ENCODE measurements at regions not wholly inside any gene's neighbourhood (a gene's known extent, or its start where the extent isn't known, plus 50 kb on each side); places are given as distances from the start of the nearest gene placed in this dataset.

DNA sequence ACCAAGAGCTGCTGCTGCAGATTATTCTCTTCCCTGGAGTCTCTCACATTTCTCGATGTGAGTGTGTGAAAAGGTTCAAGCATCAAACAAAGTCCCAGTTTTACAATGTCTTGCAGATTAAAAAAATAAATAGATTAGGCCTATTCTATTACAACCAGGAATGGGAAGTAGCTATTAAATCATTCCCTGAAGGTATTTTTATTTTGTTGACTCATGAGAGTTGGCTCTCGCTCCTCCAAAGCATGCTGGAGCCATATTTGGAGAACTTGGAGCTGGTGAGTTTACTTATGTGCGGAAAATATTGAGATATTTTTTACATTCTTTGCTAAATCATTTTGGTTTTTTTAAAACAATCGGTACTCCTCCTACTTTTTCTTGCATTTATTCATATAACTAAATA is 572.3 kb downstream of the ETNK1 start (continued):
- TF ChIP-seq, protein P1, sequence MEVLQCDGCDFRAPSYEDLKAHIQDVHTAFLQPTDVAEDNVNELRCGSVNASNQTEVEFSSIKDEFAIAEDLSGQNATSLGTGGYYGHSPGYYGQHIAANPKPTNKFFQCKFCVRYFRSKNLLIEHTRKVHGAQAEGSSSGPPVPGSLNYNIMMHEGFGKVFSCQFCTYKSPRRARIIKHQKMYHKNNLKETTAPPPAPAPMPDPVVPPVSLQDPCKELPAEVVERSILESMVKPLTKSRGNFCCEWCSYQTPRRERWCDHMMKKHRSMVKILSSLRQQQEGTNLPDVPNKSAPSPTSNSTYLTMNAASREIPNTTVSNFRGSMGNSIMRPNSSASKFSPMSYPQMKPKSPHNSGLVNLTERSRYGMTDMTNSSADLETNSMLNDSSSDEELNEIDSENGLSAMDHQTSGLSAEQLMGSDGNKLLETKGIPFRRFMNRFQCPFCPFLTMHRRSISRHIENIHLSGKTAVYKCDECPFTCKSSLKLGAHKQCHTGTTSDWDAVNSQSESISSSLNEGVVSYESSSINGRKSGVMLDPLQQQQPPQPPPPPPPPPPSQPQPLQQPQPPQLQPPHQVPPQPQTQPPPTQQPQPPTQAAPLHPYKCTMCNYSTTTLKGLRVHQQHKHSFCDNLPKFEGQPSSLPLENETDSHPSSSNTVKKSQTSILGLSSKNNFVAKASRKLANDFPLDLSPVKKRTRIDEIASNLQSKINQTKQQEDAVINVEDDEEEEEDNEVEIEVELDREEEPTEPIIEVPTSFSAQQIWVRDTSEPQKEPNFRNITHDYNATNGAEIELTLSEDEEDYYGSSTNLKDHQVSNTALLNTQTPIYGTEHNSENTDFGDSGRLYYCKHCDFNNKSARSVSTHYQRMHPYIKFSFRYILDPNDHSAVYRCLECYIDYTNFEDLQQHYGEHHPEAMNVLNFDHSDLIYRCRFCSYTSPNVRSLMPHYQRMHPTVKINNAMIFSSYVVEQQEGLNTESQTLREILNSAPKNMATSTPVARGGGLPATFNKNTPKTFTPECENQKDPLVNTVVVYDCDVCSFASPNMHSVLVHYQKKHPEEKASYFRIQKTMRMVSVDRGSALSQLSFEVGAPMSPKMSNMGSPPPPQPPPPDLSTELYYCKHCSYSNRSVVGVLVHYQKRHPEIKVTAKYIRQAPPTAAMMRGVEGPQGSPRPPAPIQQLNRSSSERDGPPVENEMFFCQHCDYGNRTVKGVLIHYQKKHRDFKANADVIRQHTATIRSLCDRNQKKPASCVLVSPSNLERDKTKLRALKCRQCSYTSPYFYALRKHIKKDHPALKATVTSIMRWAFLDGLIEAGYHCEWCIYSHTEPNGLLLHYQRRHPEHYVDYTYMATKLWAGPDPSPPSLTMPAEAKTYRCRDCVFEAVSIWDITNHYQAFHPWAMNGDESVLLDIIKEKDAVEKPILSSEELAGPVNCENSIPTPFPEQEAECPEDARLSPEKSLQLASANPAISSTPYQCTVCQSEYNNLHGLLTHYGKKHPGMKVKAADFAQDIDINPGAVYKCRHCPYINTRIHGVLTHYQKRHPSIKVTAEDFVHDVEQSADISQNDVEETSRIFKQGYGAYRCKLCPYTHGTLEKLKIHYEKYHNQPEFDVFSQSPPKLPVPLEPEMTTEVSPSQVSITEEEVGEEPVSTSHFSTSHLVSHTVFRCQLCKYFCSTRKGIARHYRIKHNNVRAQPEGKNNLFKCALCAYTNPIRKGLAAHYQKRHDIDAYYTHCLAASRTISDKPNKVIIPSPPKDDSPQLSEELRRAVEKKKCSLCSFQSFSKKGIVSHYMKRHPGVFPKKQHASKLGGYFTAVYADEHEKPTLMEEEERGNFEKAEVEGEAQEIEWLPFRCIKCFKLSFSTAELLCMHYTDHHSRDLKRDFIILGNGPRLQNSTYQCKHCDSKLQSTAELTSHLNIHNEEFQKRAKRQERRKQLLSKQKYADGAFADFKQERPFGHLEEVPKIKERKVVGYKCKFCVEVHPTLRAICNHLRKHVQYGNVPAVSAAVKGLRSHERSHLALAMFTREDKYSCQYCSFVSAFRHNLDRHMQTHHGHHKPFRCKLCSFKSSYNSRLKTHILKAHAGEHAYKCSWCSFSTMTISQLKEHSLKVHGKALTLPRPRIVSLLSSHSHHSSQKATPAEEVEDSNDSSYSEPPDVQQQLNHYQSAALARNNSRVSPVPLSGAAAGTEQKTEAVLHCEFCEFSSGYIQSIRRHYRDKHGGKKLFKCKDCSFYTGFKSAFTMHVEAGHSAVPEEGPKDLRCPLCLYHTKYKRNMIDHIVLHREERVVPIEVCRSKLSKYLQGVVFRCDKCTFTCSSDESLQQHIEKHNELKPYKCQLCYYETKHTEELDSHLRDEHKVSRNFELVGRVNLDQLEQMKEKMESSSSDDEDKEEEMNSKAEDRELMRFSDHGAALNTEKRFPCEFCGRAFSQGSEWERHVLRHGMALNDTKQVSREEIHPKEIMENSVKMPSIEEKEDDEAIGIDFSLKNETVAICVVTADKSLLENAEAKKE (CRISPR knock-in tag; IDR thresholded peaks at IDR 0.05), result no peak
- TF ChIP-seq, protein P2, sequence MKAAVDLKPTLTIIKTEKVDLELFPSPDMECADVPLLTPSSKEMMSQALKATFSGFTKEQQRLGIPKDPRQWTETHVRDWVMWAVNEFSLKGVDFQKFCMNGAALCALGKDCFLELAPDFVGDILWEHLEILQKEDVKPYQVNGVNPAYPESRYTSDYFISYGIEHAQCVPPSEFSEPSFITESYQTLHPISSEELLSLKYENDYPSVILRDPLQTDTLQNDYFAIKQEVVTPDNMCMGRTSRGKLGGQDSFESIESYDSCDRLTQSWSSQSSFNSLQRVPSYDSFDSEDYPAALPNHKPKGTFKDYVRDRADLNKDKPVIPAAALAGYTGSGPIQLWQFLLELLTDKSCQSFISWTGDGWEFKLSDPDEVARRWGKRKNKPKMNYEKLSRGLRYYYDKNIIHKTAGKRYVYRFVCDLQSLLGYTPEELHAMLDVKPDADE (IDR thresholded peaks at IDR 0.05), result no peak
- TF ChIP-seq JUNB (IDR thresholded peaks at IDR 0.05; ENCODE audit: unreplicated experiment), result no peak
- TF ChIP-seq, protein P3, sequence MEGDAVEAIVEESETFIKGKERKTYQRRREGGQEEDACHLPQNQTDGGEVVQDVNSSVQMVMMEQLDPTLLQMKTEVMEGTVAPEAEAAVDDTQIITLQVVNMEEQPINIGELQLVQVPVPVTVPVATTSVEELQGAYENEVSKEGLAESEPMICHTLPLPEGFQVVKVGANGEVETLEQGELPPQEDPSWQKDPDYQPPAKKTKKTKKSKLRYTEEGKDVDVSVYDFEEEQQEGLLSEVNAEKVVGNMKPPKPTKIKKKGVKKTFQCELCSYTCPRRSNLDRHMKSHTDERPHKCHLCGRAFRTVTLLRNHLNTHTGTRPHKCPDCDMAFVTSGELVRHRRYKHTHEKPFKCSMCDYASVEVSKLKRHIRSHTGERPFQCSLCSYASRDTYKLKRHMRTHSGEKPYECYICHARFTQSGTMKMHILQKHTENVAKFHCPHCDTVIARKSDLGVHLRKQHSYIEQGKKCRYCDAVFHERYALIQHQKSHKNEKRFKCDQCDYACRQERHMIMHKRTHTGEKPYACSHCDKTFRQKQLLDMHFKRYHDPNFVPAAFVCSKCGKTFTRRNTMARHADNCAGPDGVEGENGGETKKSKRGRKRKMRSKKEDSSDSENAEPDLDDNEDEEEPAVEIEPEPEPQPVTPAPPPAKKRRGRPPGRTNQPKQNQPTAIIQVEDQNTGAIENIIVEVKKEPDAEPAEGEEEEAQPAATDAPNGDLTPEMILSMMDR (conservative IDR thresholded peaks at IDR 0.05; ENCODE audit: low read depth in 2 of 2), result no peak
- no peak for TF ChIP-seq POLR2AphosphoS5 (IDR thresholded peaks at IDR 0.05; ENCODE audit: low read depth)
- no peak for TF ChIP-seq EZH2 (IDR thresholded peaks at IDR 0.05; ENCODE audit: low read depth, unreplicated experiment)
- TF ChIP-seq ZNF331 (CRISPR knock-in tag; IDR thresholded peaks at IDR 0.05; ENCODE audit: low read depth), result no peak
- TF ChIP-seq EZH2phosphoT487 (IDR thresholded peaks at IDR 0.05; ENCODE audit: unreplicated experiment), result no peak

Measured in GM23338 (cell line).